IMR-90 (cell line): ENCODE measurements at regions not wholly inside any gene's neighbourhood (a gene's known extent, or its start where the extent isn't known, plus 50 kb on each side); places are given as distances from the start of the nearest gene placed in this dataset.

Experiments
- ATAC-seq: fragments of 200-7000 bp; cut with Tn5 transposase; 2 replicates; pipeline ENCODE4 v1.9.1; 2020; ENCODE audit warnings: low read depth, mild to moderate bottlenecking, moderate library complexity
- BruUV-seq: library from RNA; stranded (reverse); fragments of 400-500 nt; replicated peaks from 2 replicates; lab custom pipeline; 2021; lab: Mats Ljungman, UMichigan
- CTCF ChIA-PET: fragments of 300-600 bp; formaldehyde crosslinking; extraction: SDS; loops from one replicate; lab custom pipeline; 2021; ENCODE audit warnings: antibody characterized with exemption; lab: Yijun Ruan, JAX
- POLR2A ChIA-PET: fragments of 300-600 bp; sonication (Branson Sonifier 250); formaldehyde crosslinking; loops from one replicate; lab custom pipeline; 2022; ENCODE audit warnings: antibody characterized with exemption; ENCODE audit not compliant: unreplicated experiment; lab: Charles Lee
- DNase-seq: peaks from one replicate; pipeline ENCODE4 v3.0.0; 2013
- H2AFZ ChIP-seq: replicated peaks from 2 replicates; pipeline ENCODE3; 2013; ENCODE audit warnings: low read length, mild to moderate bottlenecking; ENCODE audit not compliant: poor library complexity
- H2AK5ac ChIP-seq: 2 replicates; pipeline ENCODE4 v1.6.1; 2013; ENCODE audit warnings: low read depth, low read length, inconsistent platforms
- H2AK9ac ChIP-seq: replicated peaks from 2 replicates; pipeline ENCODE3; 2013; ENCODE audit warnings: mild to moderate bottlenecking, low read depth, low read length, moderate library complexity; ENCODE audit not compliant: poor library complexity
- H2BK120ac ChIP-seq: 2 replicates; pipeline ENCODE4 v1.6.1; 2013; ENCODE audit warnings: low read depth, low read length, inconsistent platforms
- H2BK15ac ChIP-seq: 3 replicates; pipeline ENCODE4 v1.6.1; 2013; ENCODE audit warnings: low read depth, low read length, inconsistent platforms
- H2BK20ac ChIP-seq: 2 replicates; pipeline ENCODE4 v1.6.1; 2013; ENCODE audit warnings: low read depth, mild to moderate bottlenecking, inconsistent platforms, low read length, moderate library complexity
- H2BK5ac ChIP-seq: 2 replicates; pipeline ENCODE4 v1.6.1; 2013; ENCODE audit warnings: mild to moderate bottlenecking, low read depth, low read length, inconsistent platforms; ENCODE audit not compliant: poor library complexity, severe bottlenecking
- H3K14ac ChIP-seq: replicated peaks from 2 replicates; pipeline ENCODE4 v1.6.1; 2013; ENCODE audit warnings: low read depth, low read length, inconsistent platforms
- H3K18ac ChIP-seq: 2 replicates; pipeline ENCODE4 v1.6.1; 2013; ENCODE audit warnings: low read depth, low read length, control low read depth
- H3K23ac ChIP-seq: 2 replicates; pipeline ENCODE4 v1.6.1; 2013; ENCODE audit warnings: low read depth, low read length, inconsistent platforms
- H3K27ac ChIP-seq: 2 replicates; pipeline ENCODE4 v1.5.1; 2013; ENCODE audit warnings: mild to moderate bottlenecking, control low read depth, low read length; ENCODE audit not compliant: insufficient read depth
- H3K27me3 ChIP-seq: 2 replicates; pipeline ENCODE4 v1.6.1; 2013; ENCODE audit warnings: low read length; ENCODE audit not compliant: control insufficient read depth, insufficient read depth
- H3K36me3 ChIP-seq: 2 replicates; pipeline ENCODE4 v1.6.1; 2013; ENCODE audit warnings: low read length, mixed read lengths; ENCODE audit not compliant: control insufficient read depth, insufficient read depth
- H3K4ac ChIP-seq: 2 replicates; pipeline ENCODE4 v1.6.1; 2013; ENCODE audit warnings: low read depth, low read length, inconsistent platforms
- H3K4me1 ChIP-seq: 2 replicates; pipeline ENCODE4 v1.6.1; 2013; ENCODE audit warnings: low read length, mixed read lengths; ENCODE audit not compliant: control insufficient read depth, insufficient read depth
- H3K4me2 ChIP-seq: 2 replicates; pipeline ENCODE4 v1.6.1; 2013; ENCODE audit warnings: low read depth, mild to moderate bottlenecking, control low read depth, low read length, moderate library complexity
- H3K4me3 ChIP-seq: 2 replicates; pipeline ENCODE4 v1.5.1; 2013; ENCODE audit warnings: low read depth, mild to moderate bottlenecking, control low read depth, low read length, moderate library complexity; ENCODE audit not compliant: insufficient read depth
- H3K56ac ChIP-seq: 2 replicates; pipeline ENCODE4 v1.6.1; 2013; ENCODE audit warnings: low read length, inconsistent platforms; ENCODE audit not compliant: insufficient read depth; ENCODE audit errors: extremely low read depth
- H3K79me1 ChIP-seq, 2 experiments: 2 replicates each; pipeline ENCODE4 v1.6.1; 2013; ENCODE audit warnings: low read length in 2 of 2, inconsistent platforms in 1 of 2, low read depth in 1 of 2
- H3K9ac ChIP-seq: 2 replicates; pipeline ENCODE4 v1.6.1; 2013; ENCODE audit warnings: low read depth, low read length, control low read depth
- H3K9me1 ChIP-seq: 2 replicates; pipeline ENCODE4 v1.6.1; 2013; ENCODE audit warnings: low read length, inconsistent platforms; ENCODE audit not compliant: insufficient read depth
- H3K9me3 ChIP-seq: 2 replicates; pipeline ENCODE4 v1.6.1; 2013; ENCODE audit warnings: low read length; ENCODE audit not compliant: control insufficient read depth, insufficient read depth
- H4K20me1 ChIP-seq: 2 replicates; pipeline ENCODE4 v1.6.1; 2013; ENCODE audit warnings: low read length, inconsistent platforms; ENCODE audit not compliant: insufficient read depth
- H4K5ac ChIP-seq: 2 replicates; pipeline ENCODE4 v1.6.1; 2013; ENCODE audit warnings: mild to moderate bottlenecking, low read depth, low read length, control low read depth
- H4K8ac ChIP-seq, 2 experiments: 2 replicates each; pipeline ENCODE4 v1.6.1; 2013; ENCODE audit warnings: low read depth in 2 of 2, low read length in 2 of 2, control low read depth in 1 of 2, inconsistent platforms in 1 of 2
- H4K91ac ChIP-seq: 2 replicates; pipeline ENCODE4 v1.6.1; 2013; ENCODE audit warnings: low read depth, low read length, inconsistent platforms; ENCODE audit not compliant: insufficient read depth
- BHLHE40 ChIP-seq: fragments of 150-350 bp; IDR thresholded peaks from 2 replicates; pipeline ENCODE4 v1.6.1; 2016; ENCODE audit warnings: mild to moderate bottlenecking, low read depth, low read length
- CEBPB ChIP-seq: IDR thresholded peaks from 2 replicates; pipeline ENCODE4 v1.6.1; 2012; ENCODE audit warnings: low read depth, low read length, improper control_type of control experiment
- CHD1 ChIP-seq: IDR thresholded peaks from 2 replicates; pipeline ENCODE4 v1.6.1; 2012; ENCODE audit warnings: low read depth, low read length, improper control_type of control experiment
- CTCF ChIP-seq: conservative IDR thresholded peaks from 2 replicates; pipeline ENCODE4 v1.5.1; 2012; ENCODE audit warnings: mild to moderate bottlenecking, low read depth, low read length, improper control_type of control experiment
- FOS ChIP-seq: fragments of 150-350 bp; IDR thresholded peaks from 2 replicates; pipeline ENCODE4 v1.6.1; 2016; ENCODE audit warnings: low read depth, low read length
- MAZ ChIP-seq: IDR thresholded peaks from 2 replicates; pipeline ENCODE4 v1.6.1; 2012; ENCODE audit warnings: low read depth, mild to moderate bottlenecking, low read length, improper control_type of control experiment, moderate library complexity, borderline replicate concordance
- MXI1 ChIP-seq: IDR thresholded peaks from 2 replicates; pipeline ENCODE4 v1.6.1; 2012; ENCODE audit warnings: low read depth, mild to moderate bottlenecking, low read length, moderate library complexity, borderline replicate concordance
- NFE2L2 ChIP-seq: fragments of 150-350 bp; IDR thresholded peaks from 2 replicates; pipeline ENCODE4 v1.6.1; 2016; ENCODE audit warnings: low read depth, mild to moderate bottlenecking, low read length
- POLR2A ChIP-seq: IDR thresholded peaks from 2 replicates; pipeline ENCODE4 v1.6.1; 2012; ENCODE audit warnings: mild to moderate bottlenecking, low read depth, low read length
- RAD21 ChIP-seq: IDR thresholded peaks from 2 replicates; pipeline ENCODE4 v1.6.1; 2012; ENCODE audit warnings: low read length, improper control_type of control experiment
- RCOR1 ChIP-seq: IDR thresholded peaks from 2 replicates; pipeline ENCODE4 v1.6.1; 2012; ENCODE audit warnings: mild to moderate bottlenecking, low read length, improper control_type of control experiment; ENCODE audit not compliant: insufficient replicate concordance
- RFX5 ChIP-seq: IDR thresholded peaks from 2 replicates; pipeline ENCODE4 v1.8.0; 2012; ENCODE audit warnings: low read depth, mild to moderate bottlenecking, low read length, moderate library complexity
- SMC3 ChIP-seq: fragments of 150-350 bp; IDR thresholded peaks from 2 replicates; pipeline ENCODE4 v1.6.1; 2016; ENCODE audit warnings: low read depth, mild to moderate bottlenecking, antibody characterized with exemption, low read length, moderate library complexity
- WGBS, 2 experiments: methylation state at CpG; one replicate each; pipeline versions ENCODE4 v1.1.5 to v1.1.7; 2013; ENCODE audit warnings: missing lambda C conversion rate in 2 of 2; ENCODE audit not compliant: insufficient read length in 1 of 2; ENCODE audit errors: extremely low coverage in 2 of 2; 5-methylcytosine and 5-hydroxymethylcytosine counted together
- dilution Hi-C: fragments of 300-500 bp; cut with HindIII; formaldehyde crosslinking; loops from one replicate; pipeline ENCODE4 v1.14.3; 2018; ENCODE audit warnings: low sequenced_read_pairs; ENCODE audit not compliant: unreplicated experiment
- in situ Hi-C: fragments of 300-500 bp; cut with MboI; formaldehyde crosslinking; loops from 3 replicates; pipeline ENCODE4 v1.14.3; 2019; ENCODE audit warnings: low sequenced_read_pairs, inconsistent platforms, mixed read lengths
- intact Hi-C: fragments of 100-400 bp; cut with micrococcal nuclease; formaldehyde crosslinking; loops from 2 replicates; pipeline ENCODE4 v1.10.0; 2022
- TF ChIP-seq, protein P1 (sequence below): fragments of 150-350 bp; IDR thresholded peaks from 2 replicates; pipeline ENCODE4 v1.6.1; 2016; ENCODE audit warnings: low read depth, mild to moderate bottlenecking, low read length, moderate library complexity, borderline replicate concordance

DNA sequence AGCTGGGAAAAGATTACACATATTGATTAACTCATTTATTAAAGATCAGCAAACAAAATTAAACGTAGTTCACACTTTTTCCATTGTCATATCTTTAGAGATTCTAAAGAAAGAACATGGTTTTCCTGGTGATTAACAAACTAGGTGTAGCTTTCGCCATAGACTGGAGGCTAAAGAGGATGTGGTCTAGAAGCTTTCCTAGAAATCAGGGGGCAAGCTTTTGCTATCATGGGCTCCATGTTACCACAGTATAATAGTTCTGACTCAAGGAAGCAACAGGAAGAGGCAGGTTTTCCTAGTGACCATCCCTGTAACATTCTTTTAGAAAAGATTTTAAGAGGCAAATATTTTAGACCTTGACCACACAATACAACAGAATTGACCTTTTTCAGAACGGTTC is 232.7 kb downstream of the METTL4 start:
- H2AFZ ChIP-seq = no peak overlapping the region
- no peak overlapping the region for H2BK5ac ChIP-seq
- no peak overlapping the region for H3K14ac ChIP-seq
- no peak overlapping the region for H2AK9ac ChIP-seq
- H2AK5ac ChIP-seq = no peak overlapping the region
- H3K4me3 ChIP-seq = no peak overlapping the region
- H3K79me1 ChIP-seq = no peaks in the 10 kb centered on the region
- DNase-seq (no peak), ATAC-seq (no peak)
- no TSS peak for BruUV-seq
- TF ChIP-seq, protein P1, sequence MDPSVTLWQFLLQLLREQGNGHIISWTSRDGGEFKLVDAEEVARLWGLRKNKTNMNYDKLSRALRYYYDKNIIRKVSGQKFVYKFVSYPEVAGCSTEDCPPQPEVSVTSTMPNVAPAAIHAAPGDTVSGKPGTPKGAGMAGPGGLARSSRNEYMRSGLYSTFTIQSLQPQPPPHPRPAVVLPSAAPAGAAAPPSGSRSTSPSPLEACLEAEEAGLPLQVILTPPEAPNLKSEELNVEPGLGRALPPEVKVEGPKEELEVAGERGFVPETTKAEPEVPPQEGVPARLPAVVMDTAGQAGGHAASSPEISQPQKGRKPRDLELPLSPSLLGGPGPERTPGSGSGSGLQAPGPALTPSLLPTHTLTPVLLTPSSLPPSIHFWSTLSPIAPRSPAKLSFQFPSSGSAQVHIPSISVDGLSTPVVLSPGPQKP = no peak
- TF ChIP-seq POLR2A (no peak), RFX5 (no peak), CEBPB (no peak), RAD21 (no peak), CHD1 (no peak), MAZ (no peak), MXI1 (no peak), RCOR1 (no peak), CTCF (no peak), FOS (no peak), NFE2L2 (no peak), BHLHE40 (no peak), SMC3 (no peak)
- H4K5ac ChIP-seq = no peak overlapping the region
- no peak overlapping the region for H3K4me2 ChIP-seq
- no peaks in the 10 kb centered on the region for H3K27me3 ChIP-seq
- H3K36me3 ChIP-seq = no peaks in the 10 kb centered on the region
- H3K27ac ChIP-seq = no peak overlapping the region
- POLR2A ChIA-PET = no interaction called here
- H4K91ac ChIP-seq = no peak overlapping the region
- no peak overlapping the region for H3K4ac ChIP-seq
- H3K23ac ChIP-seq = no peak overlapping the region
- no peak overlapping the region for H3K56ac ChIP-seq
- H3K18ac ChIP-seq = no peak overlapping the region
- H4K20me1 ChIP-seq = no peaks in the 10 kb centered on the region
- no peak overlapping the region for H2BK20ac ChIP-seq
- no peak overlapping the region for H2BK120ac ChIP-seq
- H2BK15ac ChIP-seq = no peak overlapping the region
- CTCF ChIA-PET = no interaction called here
- H4K8ac ChIP-seq = no peak overlapping the region
- in situ Hi-C loops (loop anchor here (5.0 kb wide), 1 partner anchor 199 kb away; no protein-coding TSS in a partner anchor), intact Hi-C loops (loop anchor here (5.0 to 10.0 kb wide), 2 partner anchors 129 to 1474 kb away; no protein-coding TSS in a partner anchor), dilution Hi-C loops (no loop called here)
- no peaks in the 10 kb centered on the region for H3K4me1 ChIP-seq
- no CpG with 5 or more reads among the region's 3 CpGs for WGBS, 2 experiments
- H3K9me1 ChIP-seq = peaks cover 3% of the 10 kb centered on the region; the same call in 1 of the 2 replicates
- H3K9me3 ChIP-seq = no peaks in the 10 kb centered on the region
- no peak overlapping the region for H3K9ac ChIP-seq
